ENCODE measurements at regions not wholly inside any gene's neighbourhood (a gene's known extent, or its start where the extent isn't known, plus 50 kb on each side); places are given as distances from the start of the nearest gene placed in this dataset.

- no peak for TF ChIP-seq ZFPM2 (CRISPR knock-in tag; IDR thresholded peaks at IDR 0.05)
- TF ChIP-seq UBTF (IDR thresholded peaks at IDR 0.05; ENCODE audit: borderline replicate concordance in 1 of 2, low read depth in 2 of 2, low read length in 2 of 2): peak; percentile 94 to 99; a peak in 3 of 4 replicates
- peak in 1 of 2 experiments; percentile 21 for TF ChIP-seq AFF1 (IDR thresholded peaks at IDR 0.05; ENCODE audit: low read depth in 1 of 2, partially characterized antibody in 2 of 2)
- TF ChIP-seq SIX5 (IDR thresholded peaks at IDR 0.05; ENCODE audit: borderline replicate concordance in 1 of 2, insufficient read depth in 1 of 2, low read depth in 1 of 2, low read length in 2 of 2): no peak
- TF ChIP-seq PCBP2 (IDR thresholded peaks at IDR 0.05; ENCODE audit: low read depth, low read length, poor library complexity, severe bottlenecking): no peak
- TF ChIP-seq ZBED1 (IDR thresholded peaks at IDR 0.05): 0 out of 2 replicates have a peak, but pooled peaks have one; percentile 41
- TF ChIP-seq ELF4 (CRISPR knock-in tag; IDR thresholded peaks at IDR 0.05): 0 out of 2 replicates have a peak, but pooled peaks have one; percentile 67
- TF ChIP-seq ATF1 (CRISPR knock-in tag; IDR thresholded peaks at IDR 0.05): no peak
- TF ChIP-seq ATF1 (tag; IDR thresholded peaks at IDR 0.05): peak; percentile 55
- 0 out of 2 replicates have a peak, but pooled peaks have one; percentile 61 for TF ChIP-seq HDGF (IDR thresholded peaks at IDR 0.05)
- peak; percentile 23 for TF ChIP-seq CCNT2 (IDR thresholded peaks at IDR 0.05; ENCODE audit: borderline replicate concordance, extremely low read depth, insufficient read length, low read depth, low read length)
- TF ChIP-seq SMARCA4 (IDR thresholded peaks at IDR 0.05): peak; percentile 89
- peak; percentile 95 for TF ChIP-seq DPF2 (IDR thresholded peaks at IDR 0.05)
- peak; percentile 68 for TF ChIP-seq POLR2G (IDR thresholded peaks at IDR 0.05; ENCODE audit: low read depth, low read length)
- TF ChIP-seq STAT5A (IDR thresholded peaks at IDR 0.05; ENCODE audit: borderline replicate concordance, low read length): 0 out of 2 replicates have a peak, but pooled peaks have one; percentile 39
- peak; percentile 82 for TF ChIP-seq HDAC2 (IDR thresholded peaks at IDR 0.05)
- TF ChIP-seq ZNF239 (CRISPR knock-in tag; IDR thresholded peaks at IDR 0.05): peak; percentile 35; the same call in 1 of the 2 replicates
- peak; percentile 62 for TF ChIP-seq L3MBTL2 (IDR thresholded peaks at IDR 0.05)
- TF ChIP-seq ZNF766 (CRISPR knock-in tag; conservative IDR thresholded peaks at IDR 0.05): 0 out of 2 replicates have a peak, but pooled peaks have one; percentile 65
- peak; percentile 57; the same call in 1 of the 2 replicates for TF ChIP-seq VEZF1 (CRISPR knock-in tag; IDR thresholded peaks at IDR 0.05)
These were observed 91.1 kb upstream of the HIVEP1 start (continued) for GRCh38 chr6:11921017-11921438.

All from K562 (cell line).